GM12878 (cell line): ENCODE measurements at regions not wholly inside any gene's neighbourhood (a gene's known extent, or its start where the extent isn't known, plus 50 kb on each side); places are given as distances from the start of the nearest gene placed in this dataset.

Source experiments
- ATAC-seq: fragments of 200-7000 bp; cut with Tn5 transposase; 3 replicates; pipeline ENCODE4 v1.9.1; 2020; ENCODE audit warnings: mild to moderate bottlenecking, moderate library complexity
- BruUV-seq: library from RNA; stranded (reverse); fragments of 400-500 nt; replicated peaks from 2 replicates; lab custom pipeline; 2021; lab: Mats Ljungman, UMichigan
- CTCF ChIA-PET: fragments of 300-600 bp; sonication (Branson Sonifier 250); formaldehyde crosslinking; extraction: SDS; loops from one replicate; lab custom pipeline; 2021; ENCODE audit warnings: inconsistent platforms; lab: Yijun Ruan, JAX
- POLR2A ChIA-PET: fragments of 350-600 bp; formaldehyde crosslinking; extraction: SDS; loops from one replicate; lab custom pipeline; 2021; ENCODE audit warnings: inconsistent platforms; lab: Charles Lee
- RAD21 ChIA-PET: fragments of 300-600 bp; sonication (Branson Sonifier 250); formaldehyde crosslinking; loops from one replicate; lab custom pipeline; 2023; ENCODE audit warnings: antibody characterized with exemption; ENCODE audit not compliant: unreplicated experiment; lab: Charles Lee
- SMC1A ChIA-PET: fragments of 300-600 bp; sonication (Branson Sonifier 250); formaldehyde crosslinking; loops from one replicate; lab custom pipeline; 2023; ENCODE audit not compliant: unreplicated experiment, uncharacterized antibody; lab: Charles Lee
- DNase-seq: peaks from one replicate; pipeline ENCODE4 v3.0.0-alpha.2; 2011; ENCODE audit warnings: low read depth, low spot score
- FAIRE-seq: peaks from 3 replicates; lab custom pipeline; 2011; peaks lifted over from hg19 to GRCh38; lab: Jason Lieb, UNC
- H2AFZ ChIP-seq: 2 replicates; pipeline ENCODE4 v1.6.0; 2011; ENCODE audit warnings: low read depth, low read length, control low read depth; ENCODE audit not compliant: control insufficient read depth
- H3K27ac ChIP-seq: 2 replicates; pipeline ENCODE4 v1.5.1; 2011; ENCODE audit warnings: control low read depth; ENCODE audit not compliant: control insufficient read depth, insufficient read depth
- H3K27me3 ChIP-seq, 2 experiments: replicated peaks in 1 of 2; 2 replicates each; pipeline versions ENCODE4 v1.6.0 to v1.6.1; 2011; ENCODE audit warnings: low read length in 1 of 2; ENCODE audit not compliant: control insufficient read depth in 2 of 2, insufficient read depth in 2 of 2
- H3K36me3 ChIP-seq, 2 experiments: 2 replicates each; pipeline ENCODE4 v1.5.1; 2011; ENCODE audit warnings: low read length in 1 of 2; ENCODE audit not compliant: control insufficient read depth in 2 of 2, insufficient read depth in 2 of 2
- H3K4me1 ChIP-seq: 2 replicates; pipeline ENCODE4 v1.6.1; 2011; ENCODE audit warnings: mild to moderate bottlenecking, low read length, moderate library complexity, mixed read lengths; ENCODE audit not compliant: control insufficient read depth, insufficient read depth
- H3K4me2 ChIP-seq: 2 replicates; pipeline ENCODE4 v1.6.0; 2011; ENCODE audit warnings: control low read depth; ENCODE audit not compliant: control insufficient read depth, insufficient read depth
- H3K4me3 ChIP-seq: fragments of 200-600 bp; sonication (generic); 2 replicates; pipeline ENCODE4 v1.5.1; 2016
- H3K79me2 ChIP-seq: 2 replicates; pipeline ENCODE4 v1.6.0; 2011; ENCODE audit warnings: low read length; ENCODE audit not compliant: control insufficient read depth, insufficient read depth
- H3K9ac ChIP-seq: 2 replicates; pipeline ENCODE4 v1.8.0; 2011; ENCODE audit warnings: low read length, control low read depth, mixed read lengths; ENCODE audit not compliant: control insufficient read depth, insufficient read depth
- H3K9me3 ChIP-seq: replicated peaks from 3 replicates; pipeline ENCODE4 v1.5.1; 2011; ENCODE audit warnings: mild to moderate bottlenecking, low read length; ENCODE audit not compliant: control insufficient read depth, insufficient read depth
- H4K20me1 ChIP-seq: 2 replicates; pipeline ENCODE4 v1.6.0; 2011; ENCODE audit not compliant: control insufficient read depth, insufficient read depth
- CREM ChIP-seq: IDR thresholded peaks from 2 replicates; pipeline ENCODE4 v1.6.1; 2014; ENCODE audit warnings: antibody characterized with exemption, low read depth
- FOXM1 ChIP-seq: IDR thresholded peaks from 2 replicates; pipeline ENCODE4 v1.6.1; 2012; ENCODE audit warnings: low read depth, mild to moderate bottlenecking, inconsistent platforms, low read length, moderate library complexity
- HCFC1 ChIP-seq: fragments of 150-350 bp; IDR thresholded peaks from 2 replicates; pipeline ENCODE4 v1.6.1; 2014; ENCODE audit warnings: low read length
- MTA3 ChIP-seq: IDR thresholded peaks from 2 replicates; pipeline ENCODE4 v1.6.1; 2012; ENCODE audit warnings: low read length, inconsistent platforms, borderline replicate concordance
- RCOR1 ChIP-seq: conservative IDR thresholded peaks from 2 replicates; pipeline ENCODE4 v1.6.1; 2012; ENCODE audit warnings: low read depth, low read length, improper control_type of control experiment
- SRF ChIP-seq, 2 experiments: IDR thresholded peaks; 2 replicates each; pipeline ENCODE4 v1.6.1; 2011; ENCODE audit warnings: low read depth in 2 of 2, low read length in 2 of 2, mild to moderate bottlenecking in 1 of 2, moderate library complexity in 1 of 2
- TCF3 ChIP-seq: IDR thresholded peaks from 2 replicates; pipeline ENCODE4 v1.6.1; 2012; ENCODE audit warnings: low read depth, mild to moderate bottlenecking, low read length, borderline replicate concordance; ENCODE audit not compliant: insufficient read depth
- WGBS: methylation state at CpG from one replicate; pipeline ENCODE4 v1.1.6; 2016; ENCODE audit warnings: low lambda C conversion rate; ENCODE audit not compliant: insufficient replicate concordance, insufficient coverage; ENCODE audit errors: missing lambda C conversion rate; 5-methylcytosine and 5-hydroxymethylcytosine counted together
- in situ Hi-C: fragments of 300-500 bp; cut with MboI; formaldehyde crosslinking; loops from 9 replicates; pipeline ENCODE4 v1.14.3; 2018; ENCODE audit warnings: mixed read lengths
- intact Hi-C: fragments of 100-400 bp; cut with micrococcal nuclease; formaldehyde crosslinking; loops from one replicate; pipeline ENCODE4 v1.14.2; 2022; ENCODE audit not compliant: unreplicated experiment
- TF ChIP-seq, protein P1 (sequence below): fragments of 450-650 bp; IDR thresholded peaks from 2 replicates; pipeline ENCODE4 v1.6.1; 2017; ENCODE audit warnings: mild to moderate bottlenecking, low read depth, inconsistent platforms; ENCODE audit not compliant: poor library complexity, severe bottlenecking
- TF ChIP-seq, protein P2 (sequence below), 3 experiments: IDR thresholded peaks in 2 of 3; conservative IDR thresholded peaks in 1 of 3; 2 replicates each; pipeline ENCODE4 v1.5.1; 2011; ENCODE audit warnings: low read depth in 3 of 3, low read length in 3 of 3, mild to moderate bottlenecking in 3 of 3, control low read depth in 2 of 3, moderate library complexity in 2 of 3, inconsistent platforms in 1 of 3, mixed read lengths in 1 of 3; ENCODE audit not compliant: control insufficient read depth in 2 of 3, insufficient read depth in 1 of 3; ENCODE audit errors: extremely low read depth in 1 of 3
- TF ChIP-seq, protein P3 (sequence below): fragments of 450-650 bp; formaldehyde crosslinking; IDR thresholded peaks from 2 replicates; pipeline ENCODE4 v1.4.0; 2020; ENCODE audit warnings: mild to moderate bottlenecking, moderate library complexity
- TF ChIP-seq, protein P4 (sequence below): fragments of 450-650 bp; IDR thresholded peaks from 2 replicates; pipeline ENCODE4 v1.6.1; 2017; ENCODE audit warnings: mild to moderate bottlenecking, moderate library complexity

GRCh38 chr13:85853901-85854663 is 54.9 kb upstream of the SLITRK6 start:
- in situ Hi-C loops = no loop called here
- H4K20me1 ChIP-seq = no peaks in the 10 kb centered on the region
- intact Hi-C loops = no loop called here
- POLR2A ChIA-PET = no interaction called here
- SMC1A ChIA-PET = no interaction called here
- no peak overlapping the region for H3K27ac ChIP-seq
- CTCF ChIA-PET = no interaction called here
- no peak overlapping the region for H3K4me2 ChIP-seq
- BruUV-seq = no TSS peak
- H3K4me1 ChIP-seq = no peaks in the 10 kb centered on the region
- 46% methylated on average over 11 of the region's 11 CpGs for WGBS
- no peak overlapping the region for H3K4me3 ChIP-seq
- ATAC-seq = no peak
- no peaks in the 10 kb centered on the region for H3K79me2 ChIP-seq
- RAD21 ChIA-PET = no interaction called here
- no peak overlapping the region for H3K9ac ChIP-seq
- H3K36me3 ChIP-seq = no peaks in the 10 kb centered on the region
- FAIRE-seq = no peak
- H3K27me3 ChIP-seq = no peaks in the 10 kb centered on the region
- H3K9me3 ChIP-seq = no peaks in the 10 kb centered on the region
- no peak overlapping the region for H2AFZ ChIP-seq
- DNase-seq = no peak
- TF ChIP-seq SRF (IDR thresholded peaks at IDR 0.05; ENCODE audit: low read depth in 2 of 2, low read length in 2 of 2) (no peak), MTA3 (no peak), CREM (no peak), FOXM1 (no peak), HCFC1 (no peak), RCOR1 (no peak), TCF3 (no peak)
- TF ChIP-seq, protein P1, sequence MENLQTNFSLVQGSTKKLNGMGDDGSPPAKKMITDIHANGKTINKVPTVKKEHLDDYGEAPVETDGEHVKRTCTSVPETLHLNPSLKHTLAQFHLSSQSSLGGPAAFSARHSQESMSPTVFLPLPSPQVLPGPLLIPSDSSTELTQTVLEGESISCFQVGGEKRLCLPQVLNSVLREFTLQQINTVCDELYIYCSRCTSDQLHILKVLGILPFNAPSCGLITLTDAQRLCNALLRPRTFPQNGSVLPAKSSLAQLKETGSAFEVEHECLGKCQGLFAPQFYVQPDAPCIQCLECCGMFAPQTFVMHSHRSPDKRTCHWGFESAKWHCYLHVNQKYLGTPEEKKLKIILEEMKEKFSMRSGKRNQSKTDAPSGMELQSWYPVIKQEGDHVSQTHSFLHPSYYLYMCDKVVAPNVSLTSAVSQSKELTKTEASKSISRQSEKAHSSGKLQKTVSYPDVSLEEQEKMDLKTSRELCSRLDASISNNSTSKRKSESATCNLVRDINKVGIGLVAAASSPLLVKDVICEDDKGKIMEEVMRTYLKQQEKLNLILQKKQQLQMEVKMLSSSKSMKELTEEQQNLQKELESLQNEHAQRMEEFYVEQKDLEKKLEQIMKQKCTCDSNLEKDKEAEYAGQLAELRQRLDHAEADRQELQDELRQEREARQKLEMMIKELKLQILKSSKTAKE = no peak
- TF ChIP-seq, protein P2, sequence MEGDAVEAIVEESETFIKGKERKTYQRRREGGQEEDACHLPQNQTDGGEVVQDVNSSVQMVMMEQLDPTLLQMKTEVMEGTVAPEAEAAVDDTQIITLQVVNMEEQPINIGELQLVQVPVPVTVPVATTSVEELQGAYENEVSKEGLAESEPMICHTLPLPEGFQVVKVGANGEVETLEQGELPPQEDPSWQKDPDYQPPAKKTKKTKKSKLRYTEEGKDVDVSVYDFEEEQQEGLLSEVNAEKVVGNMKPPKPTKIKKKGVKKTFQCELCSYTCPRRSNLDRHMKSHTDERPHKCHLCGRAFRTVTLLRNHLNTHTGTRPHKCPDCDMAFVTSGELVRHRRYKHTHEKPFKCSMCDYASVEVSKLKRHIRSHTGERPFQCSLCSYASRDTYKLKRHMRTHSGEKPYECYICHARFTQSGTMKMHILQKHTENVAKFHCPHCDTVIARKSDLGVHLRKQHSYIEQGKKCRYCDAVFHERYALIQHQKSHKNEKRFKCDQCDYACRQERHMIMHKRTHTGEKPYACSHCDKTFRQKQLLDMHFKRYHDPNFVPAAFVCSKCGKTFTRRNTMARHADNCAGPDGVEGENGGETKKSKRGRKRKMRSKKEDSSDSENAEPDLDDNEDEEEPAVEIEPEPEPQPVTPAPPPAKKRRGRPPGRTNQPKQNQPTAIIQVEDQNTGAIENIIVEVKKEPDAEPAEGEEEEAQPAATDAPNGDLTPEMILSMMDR (IDR thresholded peaks at IDR 0.05 in 2 of 3, conservative IDR thresholded peaks at IDR 0.05 in 1 of 3; ENCODE audit: control insufficient read depth in 2 of 3, extremely low read depth in 1 of 3, insufficient read depth in 1 of 3, low read depth in 3 of 3, low read length in 3 of 3) = no peak
- TF ChIP-seq, protein P3, sequence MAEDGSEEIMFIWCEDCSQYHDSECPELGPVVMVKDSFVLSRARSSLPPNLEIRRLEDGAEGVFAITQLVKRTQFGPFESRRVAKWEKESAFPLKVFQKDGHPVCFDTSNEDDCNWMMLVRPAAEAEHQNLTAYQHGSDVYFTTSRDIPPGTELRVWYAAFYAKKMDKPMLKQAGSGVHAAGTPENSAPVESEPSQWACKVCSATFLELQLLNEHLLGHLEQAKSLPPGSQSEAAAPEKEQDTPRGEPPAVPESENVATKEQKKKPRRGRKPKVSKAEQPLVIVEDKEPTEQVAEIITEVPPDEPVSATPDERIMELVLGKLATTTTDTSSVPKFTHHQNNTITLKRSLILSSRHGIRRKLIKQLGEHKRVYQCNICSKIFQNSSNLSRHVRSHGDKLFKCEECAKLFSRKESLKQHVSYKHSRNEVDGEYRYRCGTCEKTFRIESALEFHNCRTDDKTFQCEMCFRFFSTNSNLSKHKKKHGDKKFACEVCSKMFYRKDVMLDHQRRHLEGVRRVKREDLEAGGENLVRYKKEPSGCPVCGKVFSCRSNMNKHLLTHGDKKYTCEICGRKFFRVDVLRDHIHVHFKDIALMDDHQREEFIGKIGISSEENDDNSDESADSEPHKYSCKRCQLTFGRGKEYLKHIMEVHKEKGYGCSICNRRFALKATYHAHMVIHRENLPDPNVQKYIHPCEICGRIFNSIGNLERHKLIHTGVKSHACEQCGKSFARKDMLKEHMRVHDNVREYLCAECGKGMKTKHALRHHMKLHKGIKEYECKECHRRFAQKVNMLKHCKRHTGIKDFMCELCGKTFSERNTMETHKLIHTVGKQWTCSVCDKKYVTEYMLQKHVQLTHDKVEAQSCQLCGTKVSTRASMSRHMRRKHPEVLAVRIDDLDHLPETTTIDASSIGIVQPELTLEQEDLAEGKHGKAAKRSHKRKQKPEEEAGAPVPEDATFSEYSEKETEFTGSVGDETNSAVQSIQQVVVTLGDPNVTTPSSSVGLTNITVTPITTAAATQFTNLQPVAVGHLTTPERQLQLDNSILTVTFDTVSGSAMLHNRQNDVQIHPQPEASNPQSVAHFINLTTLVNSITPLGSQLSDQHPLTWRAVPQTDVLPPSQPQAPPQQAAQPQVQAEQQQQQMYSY (CRISPR knock-in tag) = no peak
- TF ChIP-seq, protein P4, sequence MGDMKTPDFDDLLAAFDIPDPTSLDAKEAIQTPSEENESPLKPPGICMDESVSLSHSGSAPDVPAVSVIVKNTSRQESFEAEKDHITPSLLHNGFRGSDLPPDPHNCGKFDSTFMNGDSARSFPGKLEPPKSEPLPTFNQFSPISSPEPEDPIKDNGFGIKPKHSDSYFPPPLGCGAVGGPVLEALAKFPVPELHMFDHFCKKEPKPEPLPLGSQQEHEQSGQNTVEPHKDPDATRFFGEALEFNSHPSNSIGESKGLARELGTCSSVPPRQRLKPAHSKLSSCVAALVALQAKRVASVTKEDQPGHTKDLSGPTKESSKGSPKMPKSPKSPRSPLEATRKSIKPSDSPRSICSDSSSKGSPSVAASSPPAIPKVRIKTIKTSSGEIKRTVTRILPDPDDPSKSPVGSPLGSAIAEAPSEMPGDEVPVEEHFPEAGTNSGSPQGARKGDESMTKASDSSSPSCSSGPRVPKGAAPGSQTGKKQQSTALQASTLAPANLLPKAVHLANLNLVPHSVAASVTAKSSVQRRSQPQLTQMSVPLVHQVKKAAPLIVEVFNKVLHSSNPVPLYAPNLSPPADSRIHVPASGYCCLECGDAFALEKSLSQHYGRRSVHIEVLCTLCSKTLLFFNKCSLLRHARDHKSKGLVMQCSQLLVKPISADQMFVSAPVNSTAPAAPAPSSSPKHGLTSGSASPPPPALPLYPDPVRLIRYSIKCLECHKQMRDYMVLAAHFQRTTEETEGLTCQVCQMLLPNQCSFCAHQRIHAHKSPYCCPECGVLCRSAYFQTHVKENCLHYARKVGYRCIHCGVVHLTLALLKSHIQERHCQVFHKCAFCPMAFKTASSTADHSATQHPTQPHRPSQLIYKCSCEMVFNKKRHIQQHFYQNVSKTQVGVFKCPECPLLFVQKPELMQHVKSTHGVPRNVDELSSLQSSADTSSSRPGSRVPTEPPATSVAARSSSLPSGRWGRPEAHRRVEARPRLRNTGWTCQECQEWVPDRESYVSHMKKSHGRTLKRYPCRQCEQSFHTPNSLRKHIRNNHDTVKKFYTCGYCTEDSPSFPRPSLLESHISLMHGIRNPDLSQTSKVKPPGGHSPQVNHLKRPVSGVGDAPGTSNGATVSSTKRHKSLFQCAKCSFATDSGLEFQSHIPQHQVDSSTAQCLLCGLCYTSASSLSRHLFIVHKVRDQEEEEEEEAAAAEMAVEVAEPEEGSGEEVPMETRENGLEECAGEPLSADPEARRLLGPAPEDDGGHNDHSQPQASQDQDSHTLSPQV = no peak
